ENCODE measurements at regions not wholly inside any gene's neighbourhood (a gene's known extent, or its start where the extent isn't known, plus 50 kb on each side); places are given as distances from the start of the nearest gene placed in this dataset.
"Not testable (repeated sequence)": the region's sequence is repeated elsewhere in the genome, so short reads cannot be mapped to it uniquely, and the experiment has no call there.

- DNase-seq (ENCODE audit: low spot score), result no peak
- Mint-ChIP-seq H3K36me3 (ENCODE audit: low read depth) (peaks cover 5% of the 10 kb centered on the region), H3K27me3 (ENCODE audit: low read depth) (no peaks in the 10 kb centered on the region), H3K27ac (ENCODE audit: unreplicated experiment) (no peak overlapping the region), H3K9me3 (ENCODE audit: low read depth) (peaks cover 4% of the 10 kb centered on the region), H3K4me3 (ENCODE audit: unreplicated experiment) (no peak overlapping the region), H3K4me1 (ENCODE audit: low read depth) (peaks cover 14% of the 10 kb centered on the region)
- TF ChIP-seq CTCF (IDR thresholded peaks at IDR 0.05), result no peak
Observed at GRCh38 chr16:27625050-27625697, 75.2 kb downstream of the KATNIP start.

GRCh38 chr16:27627136-27627535, 77.2 kb downstream of the KATNIP start:
- Mint-ChIP-seq H3K4me1 (ENCODE audit: low read depth) (peaks cover 14% of the 10 kb centered on the region), H3K27me3 (ENCODE audit: low read depth) (no peaks in the 10 kb centered on the region), H3K36me3 (ENCODE audit: low read depth) (peaks cover 7% of the 10 kb centered on the region), H3K9me3 (ENCODE audit: low read depth) (no peaks in the 10 kb centered on the region), H3K27ac (ENCODE audit: unreplicated experiment) (no peak overlapping the region), H3K4me3 (ENCODE audit: unreplicated experiment) (no peak overlapping the region)
- no peak for DNase-seq (ENCODE audit: low spot score)
- TF ChIP-seq CTCF (IDR thresholded peaks at IDR 0.05), result no peak

- no peak overlapping the region for H3K4me3 Mint-ChIP-seq (ENCODE audit: unreplicated experiment)
- H3K27ac Mint-ChIP-seq (ENCODE audit: unreplicated experiment), result no peak overlapping the region
- TF ChIP-seq CTCF (IDR thresholded peaks at IDR 0.05), result no peak
- H3K4me1 Mint-ChIP-seq (ENCODE audit: low read depth), result peaks cover 14% of the 10 kb centered on the region
- H3K27me3 Mint-ChIP-seq (ENCODE audit: low read depth), result no peaks in the 10 kb centered on the region
- DNase-seq (ENCODE audit: low spot score), result no peak
- H3K36me3 Mint-ChIP-seq (ENCODE audit: low read depth), result peaks cover 9% of the 10 kb centered on the region
- H3K9me3 Mint-ChIP-seq (ENCODE audit: low read depth), result no peaks in the 10 kb centered on the region
Observed at GRCh38 chr16:27628241-27628942, 78.4 kb downstream of the KATNIP start.

- H3K4me1 Mint-ChIP-seq (ENCODE audit: low read depth), result peaks cover 14% of the 10 kb centered on the region
Observed at GRCh38 chr16:27628943-27629462, 79.1 kb downstream of the KATNIP start.

GRCh38 chr16:27632216-27632615, 82.3 kb downstream of the KATNIP start:
- no peak for TF ChIP-seq CTCF (IDR thresholded peaks at IDR 0.05)
- Mint-ChIP-seq H3K9me3 (ENCODE audit: low read depth) (no peaks in the 10 kb centered on the region), H3K4me3 (ENCODE audit: unreplicated experiment) (no peak overlapping the region), H3K27me3 (ENCODE audit: low read depth) (no peaks in the 10 kb centered on the region), H3K36me3 (ENCODE audit: low read depth) (peaks cover 10% of the 10 kb centered on the region), H3K27ac (ENCODE audit: unreplicated experiment) (no peak overlapping the region), H3K4me1 (ENCODE audit: low read depth) (peaks cover 5% of the 10 kb centered on the region)
- DNase-seq (ENCODE audit: low spot score), result no peak

More at GRCh38 chr16:27628943-27629462, 79.1 kb downstream of the KATNIP start:
- H3K27ac Mint-ChIP-seq (ENCODE audit: unreplicated experiment); DNase-seq (ENCODE audit: low spot score); H3K27me3 Mint-ChIP-seq (ENCODE audit: low read depth); H3K4me3 Mint-ChIP-seq (ENCODE audit: unreplicated experiment); H3K36me3 Mint-ChIP-seq (ENCODE audit: low read depth); H3K9me3 Mint-ChIP-seq (ENCODE audit: low read depth): not testable (repeated sequence)
